Fibroblast of mammary gland (primary cell): ENCODE measurements at regions not wholly inside any gene's neighbourhood (a gene's known extent, or its start where the extent isn't known, plus 50 kb on each side); places are given as distances from the start of the nearest gene placed in this dataset.

ENCODE experiments used
- DNase-seq: peaks from one replicate; pipeline ENCODE4 v3.0.0-alpha.2; 2010; ENCODE audit warnings: low read depth
- H3K4me3 ChIP-seq: 2 replicates; pipeline ENCODE4 v1.5.1; 2011; ENCODE audit warnings: low read depth, mild to moderate bottlenecking, low read length, moderate library complexity; ENCODE audit not compliant: control insufficient read depth
- TF ChIP-seq, protein P1 (sequence below): conservative IDR thresholded peaks from 2 replicates; pipeline ENCODE4 v1.5.1; 2011; ENCODE audit warnings: low read depth, low read length, inconsistent platforms; ENCODE audit not compliant: control insufficient read depth, insufficient read depth

GRCh38 chr7:13144673-13145072 is 457.2 kb downstream of the ARL4A start:
- DNase-seq, result peak; percentile 33
- no peak overlapping the region for H3K4me3 ChIP-seq
- TF ChIP-seq, protein P1, sequence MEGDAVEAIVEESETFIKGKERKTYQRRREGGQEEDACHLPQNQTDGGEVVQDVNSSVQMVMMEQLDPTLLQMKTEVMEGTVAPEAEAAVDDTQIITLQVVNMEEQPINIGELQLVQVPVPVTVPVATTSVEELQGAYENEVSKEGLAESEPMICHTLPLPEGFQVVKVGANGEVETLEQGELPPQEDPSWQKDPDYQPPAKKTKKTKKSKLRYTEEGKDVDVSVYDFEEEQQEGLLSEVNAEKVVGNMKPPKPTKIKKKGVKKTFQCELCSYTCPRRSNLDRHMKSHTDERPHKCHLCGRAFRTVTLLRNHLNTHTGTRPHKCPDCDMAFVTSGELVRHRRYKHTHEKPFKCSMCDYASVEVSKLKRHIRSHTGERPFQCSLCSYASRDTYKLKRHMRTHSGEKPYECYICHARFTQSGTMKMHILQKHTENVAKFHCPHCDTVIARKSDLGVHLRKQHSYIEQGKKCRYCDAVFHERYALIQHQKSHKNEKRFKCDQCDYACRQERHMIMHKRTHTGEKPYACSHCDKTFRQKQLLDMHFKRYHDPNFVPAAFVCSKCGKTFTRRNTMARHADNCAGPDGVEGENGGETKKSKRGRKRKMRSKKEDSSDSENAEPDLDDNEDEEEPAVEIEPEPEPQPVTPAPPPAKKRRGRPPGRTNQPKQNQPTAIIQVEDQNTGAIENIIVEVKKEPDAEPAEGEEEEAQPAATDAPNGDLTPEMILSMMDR, result no peak

GRCh38 chr7:13148548-13148947 is 461.1 kb downstream of the ARL4A start:
- H3K4me3 ChIP-seq, result no peak overlapping the region
- no peak for DNase-seq
- TF ChIP-seq, protein P1, result no peak

GRCh38 chr7:13151978-13152377 is 464.5 kb downstream of the ARL4A start:
- TF ChIP-seq, protein P1, result no peak
- no peak overlapping the region for H3K4me3 ChIP-seq
- DNase-seq, result no peak

GRCh38 chr7:13152755-13153154 is 465.3 kb downstream of the ARL4A start:
- TF ChIP-seq, protein P1, result no peak
- H3K4me3 ChIP-seq, result no peak overlapping the region
- DNase-seq, result no peak

DNA sequence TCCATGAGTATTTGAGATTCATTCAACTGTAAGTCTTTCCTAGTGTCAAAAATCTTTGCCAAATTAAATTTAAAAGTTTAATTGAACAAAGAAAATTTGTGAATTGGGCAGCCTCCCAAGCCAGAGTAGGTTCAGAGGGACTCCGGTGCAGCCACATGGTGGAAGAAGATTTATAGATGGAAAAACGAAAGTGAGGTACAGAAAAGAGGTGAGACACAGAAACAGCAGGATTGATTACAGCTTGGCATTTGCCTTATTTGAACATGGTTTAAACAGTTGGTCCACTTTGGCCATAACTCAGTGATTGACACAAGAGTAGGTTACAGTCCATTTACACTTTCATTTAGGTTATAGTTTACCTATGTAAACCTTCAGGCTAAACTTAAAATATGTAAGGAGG is 465.8 kb downstream of the ARL4A start:
- TF ChIP-seq, protein P1, result no peak
- no peak overlapping the region for H3K4me3 ChIP-seq
- no peak for DNase-seq

DNA sequence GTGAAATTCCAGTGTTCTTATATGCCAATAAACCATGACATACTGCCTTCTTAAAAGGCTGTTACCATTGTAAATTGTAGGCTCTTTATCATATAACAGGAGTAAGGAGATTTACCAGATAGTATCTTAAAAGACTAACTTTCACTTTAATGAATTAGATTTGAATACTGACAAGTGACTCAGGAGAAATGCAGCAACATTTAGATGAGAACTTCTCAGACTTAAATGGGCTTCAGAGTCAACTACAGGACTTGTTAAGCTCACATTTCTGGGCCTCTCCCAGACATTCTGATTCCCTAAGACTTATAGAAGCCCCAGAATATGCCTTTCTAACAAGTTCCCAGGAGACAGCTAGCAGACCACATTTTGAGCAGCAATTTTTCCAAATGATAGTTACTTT is 466.3 kb downstream of the ARL4A start:
- DNase-seq, result no peak
- no peak overlapping the region for H3K4me3 ChIP-seq
- TF ChIP-seq, protein P1, result no peak

DNA sequence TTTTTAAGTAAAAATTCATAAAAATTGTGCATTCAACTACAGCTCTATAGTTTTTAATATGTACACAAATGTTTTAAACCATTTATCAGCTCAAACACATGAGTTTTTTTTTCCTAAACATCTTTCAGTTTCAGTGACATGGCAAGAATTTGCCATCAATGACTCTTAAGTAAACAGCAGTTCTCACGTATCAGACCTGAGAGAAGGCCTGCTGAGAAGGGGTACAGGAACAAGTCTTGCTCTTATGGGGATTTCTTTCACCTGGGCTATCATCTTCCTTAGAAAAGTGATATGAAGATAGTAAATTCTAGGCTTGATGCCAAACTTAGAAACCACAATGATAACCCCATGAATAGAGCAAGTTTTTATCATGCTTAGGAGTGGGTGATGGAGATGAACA is 467.8 kb downstream of the ARL4A start:
- no peak overlapping the region for H3K4me3 ChIP-seq
- TF ChIP-seq, protein P1, result no peak
- no peak for DNase-seq
